SU-DHL-6 (cell line): ENCODE measurements at regions not wholly inside any gene's neighbourhood (a gene's known extent, or its start where the extent isn't known, plus 50 kb on each side); places are given as distances from the start of the nearest gene placed in this dataset.

Experiments used
- H2AFZ ChIP-seq: fragments of 200-600 bp; sonication (generic); 2 replicates; pipeline ENCODE4 v1.6.1; 2014; ENCODE audit warnings: low read depth, mild to moderate bottlenecking, moderate library complexity, mixed read lengths, antibody characterized with exemption, low read length; ENCODE audit not compliant: severe bottlenecking
- H3F3A ChIP-seq: fragments of 200-600 bp; shearing (Covaris generic); 2 replicates; pipeline ENCODE4 v1.6.0; 2016; ENCODE audit warnings: antibody characterized with exemption, mild to moderate bottlenecking; ENCODE audit not compliant: insufficient read depth
- H3K27ac ChIP-seq: fragments of 200-600 bp; sonication (generic); 2 replicates; pipeline ENCODE4 v1.5.1; 2016; ENCODE audit warnings: low read depth, mild to moderate bottlenecking, low read length, moderate library complexity, mixed read lengths
- H3K27me3 ChIP-seq: fragments of 200-600 bp; sonication (generic), shearing (Covaris generic); 2 replicates; pipeline ENCODE4 v1.6.0; 2014; ENCODE audit warnings: mild to moderate bottlenecking, low read length
- H3K36me3 ChIP-seq: fragments of 200-600 bp; sonication (generic); 2 replicates; pipeline ENCODE4 v1.6.1; 2014; ENCODE audit warnings: mild to moderate bottlenecking, low read length, mixed read lengths
- H3K4me2 ChIP-seq: fragments of 300-600, 200-600 bp; shearing (Covaris generic), sonication (generic); 2 replicates; pipeline ENCODE4 v1.6.0; 2014; ENCODE audit warnings: low read length, low read depth, mild to moderate bottlenecking; ENCODE audit not compliant: poor library complexity, severe bottlenecking
- H3K4me3 ChIP-seq: fragments of 200-600 bp; sonication (generic); 2 replicates; pipeline ENCODE4 v1.5.1; 2014; ENCODE audit warnings: antibody characterized with exemption, low read length, mild to moderate bottlenecking, mixed read lengths; ENCODE audit not compliant: insufficient read depth, poor library complexity, severe bottlenecking
- H3K79me2 ChIP-seq: fragments of 200-600 bp; sonication (generic); 2 replicates; pipeline ENCODE4 v1.6.1; 2014; ENCODE audit warnings: mild to moderate bottlenecking, low read length, moderate library complexity; ENCODE audit not compliant: insufficient read depth
- H3K9ac ChIP-seq: fragments of 200-600 bp; sonication (generic); 2 replicates; pipeline ENCODE4 v1.7.0; 2014; ENCODE audit warnings: mild to moderate bottlenecking, low read length
- H3K9me2 ChIP-seq: fragments of 200-600 bp; sonication (generic); replicated peaks from 2 replicates; pipeline ENCODE4 v1.6.1; 2014; ENCODE audit warnings: low read length; ENCODE audit not compliant: insufficient read depth
- H3K9me3 ChIP-seq: fragments of 200-600 bp; sonication (generic); 2 replicates; pipeline ENCODE4 v1.6.1; 2014; ENCODE audit warnings: low read length, mixed read lengths; ENCODE audit not compliant: insufficient read depth
- H4K20me1 ChIP-seq: fragments of 200-600 bp; sonication (generic); 2 replicates; pipeline ENCODE4 v1.6.1; 2014; ENCODE audit warnings: low read depth, mild to moderate bottlenecking, antibody characterized with exemption, low read length, moderate library complexity, mixed read lengths
- EZH2phosphoT487 ChIP-seq: fragments of 200-600 bp; sonication (generic), shearing (Covaris generic); conservative IDR thresholded peaks from 2 replicates; pipeline ENCODE4 v1.6.1; 2018; ENCODE audit warnings: mild to moderate bottlenecking, antibody characterized with exemption, low read length, moderate library complexity, mixed read lengths
- TF ChIP-seq, protein P1 (sequence below): fragments of 200-600 bp; sonication (generic); IDR thresholded peaks from one replicate; pipeline ENCODE4 v1.5.1; 2017; ENCODE audit warnings: antibody characterized with exemption, mild to moderate bottlenecking, low read length, moderate library complexity; ENCODE audit not compliant: insufficient read depth, poor library complexity, severe bottlenecking

DNA sequence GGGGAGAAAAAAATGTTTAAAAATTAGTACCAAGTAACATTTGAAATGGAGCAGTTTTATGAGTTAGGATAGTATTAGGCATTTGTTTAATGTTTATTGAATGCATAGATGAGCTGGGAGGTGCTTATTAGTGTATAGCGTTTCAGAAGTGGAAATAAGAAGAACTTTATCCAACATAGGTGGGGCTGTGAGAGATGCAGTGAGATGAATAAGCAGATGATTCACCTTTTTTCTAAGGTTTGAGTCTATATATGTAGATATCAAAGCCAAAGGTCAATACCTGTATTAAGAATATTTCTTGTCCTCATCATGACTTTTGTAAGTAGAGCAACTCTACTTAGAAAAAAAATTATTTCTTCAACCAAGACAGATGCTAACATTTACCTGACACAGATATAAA is 54.6 kb upstream of the POU4F3 start:
- no peak for TF ChIP-seq EZH2phosphoT487
- TF ChIP-seq, protein P1, sequence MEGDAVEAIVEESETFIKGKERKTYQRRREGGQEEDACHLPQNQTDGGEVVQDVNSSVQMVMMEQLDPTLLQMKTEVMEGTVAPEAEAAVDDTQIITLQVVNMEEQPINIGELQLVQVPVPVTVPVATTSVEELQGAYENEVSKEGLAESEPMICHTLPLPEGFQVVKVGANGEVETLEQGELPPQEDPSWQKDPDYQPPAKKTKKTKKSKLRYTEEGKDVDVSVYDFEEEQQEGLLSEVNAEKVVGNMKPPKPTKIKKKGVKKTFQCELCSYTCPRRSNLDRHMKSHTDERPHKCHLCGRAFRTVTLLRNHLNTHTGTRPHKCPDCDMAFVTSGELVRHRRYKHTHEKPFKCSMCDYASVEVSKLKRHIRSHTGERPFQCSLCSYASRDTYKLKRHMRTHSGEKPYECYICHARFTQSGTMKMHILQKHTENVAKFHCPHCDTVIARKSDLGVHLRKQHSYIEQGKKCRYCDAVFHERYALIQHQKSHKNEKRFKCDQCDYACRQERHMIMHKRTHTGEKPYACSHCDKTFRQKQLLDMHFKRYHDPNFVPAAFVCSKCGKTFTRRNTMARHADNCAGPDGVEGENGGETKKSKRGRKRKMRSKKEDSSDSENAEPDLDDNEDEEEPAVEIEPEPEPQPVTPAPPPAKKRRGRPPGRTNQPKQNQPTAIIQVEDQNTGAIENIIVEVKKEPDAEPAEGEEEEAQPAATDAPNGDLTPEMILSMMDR: no peak
- Histone ChIP-seq H3K36me3 (peaks cover 35% of the 10 kb centered on the region; the same call in 1 of the 2 replicates), H3K79me2 (no peaks in the 10 kb centered on the region), H3K4me3 (no peak overlapping the region), H3K9me2 (no peaks in the 10 kb centered on the region), H4K20me1 (no peaks in the 10 kb centered on the region), H3K4me2 (no peak overlapping the region), H3K27me3 (no peaks in the 10 kb centered on the region), H3F3A (0 out of 2 replicates have a peak, but pooled peaks cover 8% of the 10 kb centered on the region), H2AFZ (no peak overlapping the region), H3K27ac (no peak overlapping the region), H3K9me3 (no peaks in the 10 kb centered on the region), H3K9ac (no peak overlapping the region)
